KOPT-K1 (cell line): ENCODE measurements at regions not wholly inside any gene's neighbourhood (a gene's known extent, or its start where the extent isn't known, plus 50 kb on each side); places are given as distances from the start of the nearest gene placed in this dataset.
"Not testable (repeated sequence)": the region's sequence is repeated elsewhere in the genome, so short reads cannot be mapped to it uniquely, and the experiment has no call there.

Source experiments
- H3K27ac ChIP-seq: fragments of 200-600 bp; sonication (generic); 2 replicates; pipeline ENCODE4 v1.5.1; 2016; ENCODE audit warnings: antibody characterized with exemption, mild to moderate bottlenecking, low read depth, low read length; ENCODE audit not compliant: poor library complexity, severe bottlenecking
- H3K36me3 ChIP-seq: fragments of 200-600 bp; sonication (generic); 2 replicates; pipeline ENCODE4 v1.5.1; 2017; ENCODE audit warnings: antibody characterized with exemption, mild to moderate bottlenecking, low read length, moderate library complexity; ENCODE audit not compliant: insufficient read depth
- H3K9me3 ChIP-seq: fragments of 200-600 bp; sonication (generic); 2 replicates; pipeline ENCODE4 v1.5.1; 2017; ENCODE audit warnings: antibody characterized with exemption, low read length, mild to moderate bottlenecking; ENCODE audit not compliant: insufficient read depth, poor library complexity, severe bottlenecking

- not testable (repeated sequence) for H3K9me3 ChIP-seq, H3K36me3 ChIP-seq
- peak overlapping the region; percentile 49 for H3K27ac ChIP-seq
Measured at GRCh38 chr2:132268284-132268976, 106.7 kb upstream of the ANKRD30BL start.

GRCh38 chr2:132268977-132269523, 107.3 kb upstream of the ANKRD30BL start:
- Histone ChIP-seq H3K27ac (no peak overlapping the region), H3K36me3 (no peaks in the 10 kb centered on the region), H3K9me3 (peaks cover 4% of the 10 kb centered on the region)

GRCh38 chr2:132270255-132270654, 108.5 kb upstream of the ANKRD30BL start:
- Histone ChIP-seq H3K27ac (no peak overlapping the region), H3K36me3 (no peaks in the 10 kb centered on the region)

GRCh38 chr2:132270981-132271546, 109.3 kb upstream of the ANKRD30BL start:
- Histone ChIP-seq H3K27ac (no peak overlapping the region), H3K9me3 (peaks cover 4% of the 10 kb centered on the region), H3K36me3 (no peaks in the 10 kb centered on the region)

More at GRCh38 chr2:132270255-132270654, 108.5 kb upstream of the ANKRD30BL start:
- H3K9me3 ChIP-seq = peaks cover 4% of the 10 kb centered on the region

GRCh38 chr2:132271794-132272193, 110.0 kb upstream of the ANKRD30BL start:
- H3K9me3 ChIP-seq, H3K36me3 ChIP-seq, H3K27ac ChIP-seq: not testable (repeated sequence)

- H3K27ac ChIP-seq = no peak overlapping the region
- no peaks in the 10 kb centered on the region for H3K36me3 ChIP-seq
- H3K9me3 ChIP-seq = no peaks in the 10 kb centered on the region
Measured at GRCh38 chr2:132272713-132273112, 111.0 kb upstream of the ANKRD30BL start.

- H3K9me3 ChIP-seq, H3K36me3 ChIP-seq, H3K27ac ChIP-seq: not testable (repeated sequence)
Measured at GRCh38 chr2:132273585-132273984, 111.8 kb upstream of the ANKRD30BL start.

GRCh38 chr2:132274000-132274399, 112.2 kb upstream of the ANKRD30BL start:
- Histone ChIP-seq H3K9me3 (no peaks in the 10 kb centered on the region), H3K27ac (no peak overlapping the region), H3K36me3 (no peaks in the 10 kb centered on the region)

GRCh38 chr2:132275396-132275795, 113.6 kb upstream of the ANKRD30BL start:
- H3K36me3 ChIP-seq = no peaks in the 10 kb centered on the region
- H3K9me3 ChIP-seq = no peaks in the 10 kb centered on the region
- no peak overlapping the region for H3K27ac ChIP-seq

- Histone ChIP-seq H3K36me3 (no peaks in the 10 kb centered on the region), H3K9me3 (no peaks in the 10 kb centered on the region), H3K27ac (no peak overlapping the region)
Measured at GRCh38 chr2:132276571-132276981, 114.8 kb upstream of the ANKRD30BL start.

GRCh38 chr2:132278267-132278666, 116.5 kb upstream of the ANKRD30BL start:
- Histone ChIP-seq H3K9me3 (no peaks in the 10 kb centered on the region), H3K27ac (no peak overlapping the region), H3K36me3 (no peaks in the 10 kb centered on the region)

- Histone ChIP-seq H3K9me3 (no peaks in the 10 kb centered on the region), H3K36me3 (no peaks in the 10 kb centered on the region), H3K27ac (no peak overlapping the region)
Measured at GRCh38 chr2:132279344-132279743, 117.6 kb upstream of the ANKRD30BL start.

GRCh38 chr2:132279930-132280615, 118.3 kb upstream of the ANKRD30BL start:
- no peaks in the 10 kb centered on the region for H3K9me3 ChIP-seq
- no peaks in the 10 kb centered on the region for H3K36me3 ChIP-seq
- H3K27ac ChIP-seq = no peak overlapping the region

GRCh38 chr2:132280912-132281311, 119.2 kb upstream of the ANKRD30BL start:
- H3K27ac ChIP-seq = no peak overlapping the region
- H3K36me3 ChIP-seq = no peaks in the 10 kb centered on the region
- H3K9me3 ChIP-seq = no peaks in the 10 kb centered on the region

- H3K27ac ChIP-seq, H3K36me3 ChIP-seq, H3K9me3 ChIP-seq: not testable (repeated sequence)
Measured at GRCh38 chr2:132282104-132282503, 120.4 kb upstream of the ANKRD30BL start.
